Hepatocyte (in vitro differentiated cells): ENCODE measurements at regions not wholly inside any gene's neighbourhood (a gene's known extent, or its start where the extent isn't known, plus 50 kb on each side); places are given as distances from the start of the nearest gene placed in this dataset.
"Not testable (repeated sequence)": the region's sequence is repeated elsewhere in the genome, so short reads cannot be mapped to it uniquely, and the experiment has no call there.

Experiments used
- DNase-seq: peaks from one replicate; pipeline ENCODE4 v3.0.0-alpha.2; 2016; ENCODE audit warnings: low spot score
- H2AFZ ChIP-seq: fragments of 200-600 bp; sonication (generic); 2 replicates; pipeline ENCODE4 v1.6.0; 2016; ENCODE audit warnings: antibody characterized with exemption, mild to moderate bottlenecking
- H3K27ac ChIP-seq: fragments of 200-600 bp; sonication (generic); 2 replicates; pipeline ENCODE4 v1.5.1; 2016; ENCODE audit warnings: mild to moderate bottlenecking
- H3K27me3 ChIP-seq: fragments of 200-600 bp; sonication (generic); 2 replicates; pipeline ENCODE4 v1.6.1; 2016
- H3K36me3 ChIP-seq: fragments of 200-600 bp; sonication (generic); replicated peaks from 2 replicates; pipeline ENCODE4 v1.5.1; 2016; ENCODE audit warnings: low read depth; ENCODE audit not compliant: insufficient read depth
- H3K4me1 ChIP-seq: fragments of 200-600 bp; sonication (generic); 2 replicates; pipeline ENCODE4 v1.5.1; 2016; ENCODE audit warnings: mild to moderate bottlenecking, moderate library complexity; ENCODE audit not compliant: insufficient read depth
- H3K4me2 ChIP-seq: fragments of 200-600 bp; sonication (generic); 2 replicates; pipeline ENCODE4 v1.6.0; 2016
- H3K4me3 ChIP-seq: fragments of 200-600 bp; sonication (generic); 2 replicates; pipeline ENCODE4 v1.5.1; 2016; ENCODE audit warnings: mild to moderate bottlenecking
- H3K79me2 ChIP-seq: fragments of 200-600 bp; sonication (generic); 2 replicates; pipeline ENCODE4 v1.6.0; 2017; ENCODE audit warnings: mild to moderate bottlenecking
- H3K9me2 ChIP-seq: fragments of 200-600 bp; sonication (generic); replicated peaks from 2 replicates; pipeline ENCODE4 v1.6.0; 2017; ENCODE audit warnings: mild to moderate bottlenecking; ENCODE audit not compliant: insufficient read depth
- H3K9me3 ChIP-seq: fragments of 200-600 bp; sonication (generic); 2 replicates; pipeline ENCODE4 v1.5.1; 2016; ENCODE audit warnings: low read depth, mild to moderate bottlenecking
- H4K20me1 ChIP-seq: fragments of 200-600 bp; sonication (generic); 2 replicates; pipeline ENCODE4 v1.6.0; 2016; ENCODE audit warnings: mild to moderate bottlenecking; ENCODE audit not compliant: insufficient read depth, poor library complexity, severe bottlenecking
- EZH2 ChIP-seq: fragments of 200-600 bp; sonication (generic); IDR thresholded peaks from 2 replicates; pipeline ENCODE4 v1.6.1; 2016; ENCODE audit warnings: antibody characterized with exemption, mild to moderate bottlenecking, borderline replicate concordance
- EZH2phosphoT487 ChIP-seq: fragments of 200-600 bp; sonication (generic); IDR thresholded peaks from one replicate; pipeline ENCODE4 v1.6.1; 2018; ENCODE audit warnings: antibody characterized with exemption, mild to moderate bottlenecking, low read depth, moderate library complexity; ENCODE audit not compliant: unreplicated experiment, severe bottlenecking
- WGBS: methylation state at CpG from one replicate; pipeline ENCODE4 v1.1.6; 2016; ENCODE audit warnings: low lambda C conversion rate; ENCODE audit errors: missing lambda C conversion rate; 5-methylcytosine and 5-hydroxymethylcytosine counted together
- TF ChIP-seq, protein P1 (sequence below): fragments of 200-600 bp; sonication (generic); IDR thresholded peaks from 2 replicates; pipeline ENCODE4 v1.5.1; 2016; ENCODE audit warnings: antibody characterized with exemption, mild to moderate bottlenecking; ENCODE audit not compliant: poor library complexity

DNA sequence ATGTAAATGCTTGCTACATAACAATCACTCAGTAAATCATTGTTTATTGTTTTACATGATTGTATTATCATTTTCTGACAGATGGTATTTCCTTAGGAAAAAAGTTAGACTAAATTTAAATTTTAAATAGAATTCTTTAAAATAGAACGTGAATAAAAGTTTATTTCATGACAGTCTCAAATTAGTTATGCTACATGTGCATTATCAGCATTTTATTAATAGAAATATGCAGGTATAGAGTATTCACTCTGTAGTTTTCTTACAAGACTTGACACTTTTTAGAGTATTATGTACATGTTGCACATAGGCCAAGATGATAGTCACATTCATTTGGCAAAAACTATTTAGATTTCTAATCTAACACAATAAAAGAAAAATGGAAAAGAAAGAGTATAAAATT is 213.3 kb upstream of the SPRY1 start:
- Histone ChIP-seq H3K4me2 (no peak overlapping the region), H3K36me3 (no peaks in the 10 kb centered on the region), H3K27ac (no peak overlapping the region), H3K79me2 (no peaks in the 10 kb centered on the region), H3K4me3 (no peak overlapping the region), H2AFZ (no peak overlapping the region), H3K4me1 (no peaks in the 10 kb centered on the region), H3K9me3 (no peaks in the 10 kb centered on the region), H4K20me1 (no peaks in the 10 kb centered on the region), H3K9me2 (no peaks in the 10 kb centered on the region), H3K27me3 (no peaks in the 10 kb centered on the region)
- DNase-seq = no peak
- TF ChIP-seq, protein P1, sequence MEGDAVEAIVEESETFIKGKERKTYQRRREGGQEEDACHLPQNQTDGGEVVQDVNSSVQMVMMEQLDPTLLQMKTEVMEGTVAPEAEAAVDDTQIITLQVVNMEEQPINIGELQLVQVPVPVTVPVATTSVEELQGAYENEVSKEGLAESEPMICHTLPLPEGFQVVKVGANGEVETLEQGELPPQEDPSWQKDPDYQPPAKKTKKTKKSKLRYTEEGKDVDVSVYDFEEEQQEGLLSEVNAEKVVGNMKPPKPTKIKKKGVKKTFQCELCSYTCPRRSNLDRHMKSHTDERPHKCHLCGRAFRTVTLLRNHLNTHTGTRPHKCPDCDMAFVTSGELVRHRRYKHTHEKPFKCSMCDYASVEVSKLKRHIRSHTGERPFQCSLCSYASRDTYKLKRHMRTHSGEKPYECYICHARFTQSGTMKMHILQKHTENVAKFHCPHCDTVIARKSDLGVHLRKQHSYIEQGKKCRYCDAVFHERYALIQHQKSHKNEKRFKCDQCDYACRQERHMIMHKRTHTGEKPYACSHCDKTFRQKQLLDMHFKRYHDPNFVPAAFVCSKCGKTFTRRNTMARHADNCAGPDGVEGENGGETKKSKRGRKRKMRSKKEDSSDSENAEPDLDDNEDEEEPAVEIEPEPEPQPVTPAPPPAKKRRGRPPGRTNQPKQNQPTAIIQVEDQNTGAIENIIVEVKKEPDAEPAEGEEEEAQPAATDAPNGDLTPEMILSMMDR = no peak
- TF ChIP-seq EZH2phosphoT487 (no peak), EZH2 (no peak)
- 98% methylated on average over 1 of the region's 1 CpG for WGBS

DNA sequence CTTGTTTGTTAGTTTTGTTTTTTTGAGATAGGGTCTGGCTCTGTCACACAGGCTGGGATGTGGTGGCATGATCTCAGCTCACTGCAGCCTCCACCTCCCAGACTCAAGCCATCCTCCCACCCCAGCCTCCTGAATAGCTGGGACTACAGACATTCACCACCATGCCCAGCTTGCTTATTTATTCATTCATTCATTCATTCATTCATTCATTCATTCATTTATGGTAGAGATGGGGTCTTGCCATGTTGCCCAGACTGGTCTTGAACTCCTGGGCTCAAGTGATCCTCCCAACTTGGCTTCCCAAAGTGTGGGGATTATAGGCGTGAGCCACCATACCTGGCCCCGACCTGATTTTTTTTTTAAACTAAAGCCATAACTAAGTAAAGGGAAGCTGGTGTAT is 212.8 kb upstream of the SPRY1 start:
- H3K9me2 ChIP-seq, H3K4me1 ChIP-seq, H3K4me2 ChIP-seq, H3K79me2 ChIP-seq, H3K36me3 ChIP-seq, H3K27me3 ChIP-seq, H3K9me3 ChIP-seq, H3K27ac ChIP-seq, H4K20me1 ChIP-seq, DNase-seq, H3K4me3 ChIP-seq, H2AFZ ChIP-seq: not testable (repeated sequence)
- WGBS = 96% methylated on average over 2 of the region's 2 CpGs

DNA sequence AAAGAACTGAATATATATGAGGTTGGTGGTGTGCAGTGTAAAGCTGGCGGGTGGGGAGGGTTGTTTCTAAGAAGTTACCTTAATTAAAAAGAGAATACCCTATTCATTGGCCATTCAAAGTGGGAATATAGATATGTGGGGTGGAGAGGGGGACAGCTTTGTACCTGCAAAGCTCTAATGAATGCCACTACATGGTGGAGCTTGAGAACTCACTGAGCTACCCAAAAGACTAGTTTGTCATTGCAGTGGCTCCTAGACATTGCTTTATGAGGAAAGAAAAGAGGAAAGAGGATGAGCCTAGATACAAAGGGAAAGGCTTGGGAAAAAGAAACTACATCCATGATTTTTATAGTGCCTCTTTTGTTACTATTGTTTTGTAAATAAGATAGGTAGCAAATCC is 209.9 kb upstream of the SPRY1 start:
- TF ChIP-seq EZH2phosphoT487 = no peak
- TF ChIP-seq EZH2 = no peak
- TF ChIP-seq, protein P1 = no peak
- H3K4me3 ChIP-seq = no peak overlapping the region
- no peaks in the 10 kb centered on the region for H3K9me3 ChIP-seq
- no peaks in the 10 kb centered on the region for H3K9me2 ChIP-seq
- DNase-seq = no peak
- H3K4me2 ChIP-seq = no peak overlapping the region
- H4K20me1 ChIP-seq = no peaks in the 10 kb centered on the region
- no peaks in the 10 kb centered on the region for H3K4me1 ChIP-seq
- no peaks in the 10 kb centered on the region for H3K36me3 ChIP-seq
- no peak overlapping the region for H2AFZ ChIP-seq
- H3K27ac ChIP-seq = no peak overlapping the region
- no peaks in the 10 kb centered on the region for H3K27me3 ChIP-seq
- WGBS = 96% methylated on average over 1 of the region's 1 CpG
- H3K79me2 ChIP-seq = no peaks in the 10 kb centered on the region

DNA sequence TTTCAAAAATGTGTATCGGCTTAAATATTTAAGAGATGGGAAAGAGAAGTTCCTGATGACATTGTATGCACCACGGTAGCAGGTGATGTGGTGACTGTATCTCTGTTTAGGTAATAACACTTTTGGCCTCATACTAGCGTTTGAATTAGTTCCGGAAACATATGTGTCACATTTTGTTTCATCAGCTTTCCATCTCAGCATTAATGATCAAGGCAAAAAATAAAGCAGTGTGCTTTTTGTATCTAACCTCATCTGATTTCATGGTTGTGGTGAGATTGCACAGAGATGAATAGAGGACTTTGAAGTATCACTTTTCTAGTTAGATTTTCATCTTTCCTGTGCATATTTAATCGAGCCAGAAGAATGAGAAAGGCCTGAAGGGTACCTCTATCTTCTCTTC is 206.4 kb upstream of the SPRY1 start:
- no peak overlapping the region for H3K27ac ChIP-seq
- DNase-seq = no peak
- no peaks in the 10 kb centered on the region for H3K4me1 ChIP-seq
- H3K9me2 ChIP-seq = no peaks in the 10 kb centered on the region
- H3K4me3 ChIP-seq = no peak overlapping the region
- H3K79me2 ChIP-seq = no peaks in the 10 kb centered on the region
- TF ChIP-seq, protein P1 = no peak
- TF ChIP-seq EZH2 = no peak
- TF ChIP-seq EZH2phosphoT487 = no peak
- no peaks in the 10 kb centered on the region for H4K20me1 ChIP-seq
- H3K36me3 ChIP-seq = no peaks in the 10 kb centered on the region
- no peak overlapping the region for H2AFZ ChIP-seq
- WGBS = 98% methylated on average over 5 of the region's 5 CpGs
- no peaks in the 10 kb centered on the region for H3K27me3 ChIP-seq
- H3K4me2 ChIP-seq = no peak overlapping the region
- H3K9me3 ChIP-seq = no peaks in the 10 kb centered on the region
